PC-9 (cell line): ENCODE measurements at regions not wholly inside any gene's neighbourhood (a gene's known extent, or its start where the extent isn't known, plus 50 kb on each side); places are given as distances from the start of the nearest gene placed in this dataset.

Source experiments
- EZH2 ChIP-seq: fragments of 200-600 bp; sonication (generic); IDR thresholded peaks from 2 replicates; pipeline ENCODE4 v1.8.0; 2017; ENCODE audit warnings: antibody characterized with exemption, low read depth
- TF ChIP-seq, protein P1 (sequence below): fragments of 200-600 bp; sonication (generic); conservative IDR thresholded peaks from 2 replicates; pipeline ENCODE4 v1.6.1; 2017; ENCODE audit warnings: mixed run types, antibody characterized with exemption, mild to moderate bottlenecking, moderate library complexity

DNA sequence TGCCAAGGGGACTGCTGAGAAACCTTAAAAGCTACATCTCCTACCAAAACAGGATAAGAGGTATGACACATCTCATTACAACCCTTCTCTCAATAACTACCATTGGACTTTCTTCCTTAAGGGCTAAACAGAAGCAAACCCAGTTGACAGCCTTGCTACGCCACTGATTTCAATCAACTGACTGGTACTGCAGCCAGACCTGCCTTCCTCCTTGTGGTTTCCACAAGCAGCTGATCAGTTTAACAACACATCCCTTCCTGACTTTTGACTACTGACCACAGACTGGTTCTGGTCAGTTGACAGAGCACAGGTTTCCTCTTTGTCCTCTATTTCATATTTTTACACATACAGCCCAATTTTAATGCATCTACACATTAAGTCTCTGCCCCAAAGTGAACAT is 108.8 kb downstream of the ADAMTS1 start:
- TF ChIP-seq, protein P1, sequence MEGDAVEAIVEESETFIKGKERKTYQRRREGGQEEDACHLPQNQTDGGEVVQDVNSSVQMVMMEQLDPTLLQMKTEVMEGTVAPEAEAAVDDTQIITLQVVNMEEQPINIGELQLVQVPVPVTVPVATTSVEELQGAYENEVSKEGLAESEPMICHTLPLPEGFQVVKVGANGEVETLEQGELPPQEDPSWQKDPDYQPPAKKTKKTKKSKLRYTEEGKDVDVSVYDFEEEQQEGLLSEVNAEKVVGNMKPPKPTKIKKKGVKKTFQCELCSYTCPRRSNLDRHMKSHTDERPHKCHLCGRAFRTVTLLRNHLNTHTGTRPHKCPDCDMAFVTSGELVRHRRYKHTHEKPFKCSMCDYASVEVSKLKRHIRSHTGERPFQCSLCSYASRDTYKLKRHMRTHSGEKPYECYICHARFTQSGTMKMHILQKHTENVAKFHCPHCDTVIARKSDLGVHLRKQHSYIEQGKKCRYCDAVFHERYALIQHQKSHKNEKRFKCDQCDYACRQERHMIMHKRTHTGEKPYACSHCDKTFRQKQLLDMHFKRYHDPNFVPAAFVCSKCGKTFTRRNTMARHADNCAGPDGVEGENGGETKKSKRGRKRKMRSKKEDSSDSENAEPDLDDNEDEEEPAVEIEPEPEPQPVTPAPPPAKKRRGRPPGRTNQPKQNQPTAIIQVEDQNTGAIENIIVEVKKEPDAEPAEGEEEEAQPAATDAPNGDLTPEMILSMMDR = no peak
- TF ChIP-seq EZH2 = no peak
